HL-60 (cell line): ENCODE measurements at regions not wholly inside any gene's neighbourhood (a gene's known extent, or its start where the extent isn't known, plus 50 kb on each side); places are given as distances from the start of the nearest gene placed in this dataset.
"Not testable (repeated sequence)": the region's sequence is repeated elsewhere in the genome, so short reads cannot be mapped to it uniquely, and the experiment has no call there.

Experiments used
- DNase-seq, 2 experiments: peaks; one replicate each; pipeline ENCODE4 v3.0.0-alpha.2; 2010 to 2020; ENCODE audit warnings: low read depth in 1 of 2, low spot score in 1 of 2
- H3K27ac ChIP-seq: fragments of 250-450 bp; sonication (Bioruptor Pico); replicated peaks from 2 replicates; pipeline ENCODE4 v1.5.1; 2020; ENCODE audit warnings: mild to moderate bottlenecking, moderate library complexity
- H3K27me3 ChIP-seq: fragments of 250-450 bp; sonication (Bioruptor Pico); 2 replicates; pipeline ENCODE4 v1.5.1; 2021; ENCODE audit warnings: mild to moderate bottlenecking, moderate library complexity; ENCODE audit not compliant: insufficient read depth, poor library complexity, severe bottlenecking
- H3K4me3 ChIP-seq: replicated peaks from 2 replicates; pipeline ENCODE4 v1.5.1; 2011; ENCODE audit warnings: mild to moderate bottlenecking, control low read depth, low read length; ENCODE audit not compliant: insufficient read depth
- CTCF ChIP-seq: IDR thresholded peaks from one replicate; pipeline ENCODE4 v1.5.1; 2011; ENCODE audit warnings: low read length, control low read depth, inconsistent platforms; ENCODE audit not compliant: insufficient read depth
- GABPA ChIP-seq: IDR thresholded peaks from 2 replicates; pipeline ENCODE4 v1.6.1; 2012; ENCODE audit warnings: low read depth
- POLR2AphosphoS5 ChIP-seq: IDR thresholded peaks from 2 replicates; pipeline ENCODE4 v1.6.1; 2012; ENCODE audit warnings: low read depth
- REST ChIP-seq: IDR thresholded peaks from 2 replicates; pipeline ENCODE4 v1.6.1; 2012; ENCODE audit warnings: low read depth; ENCODE audit not compliant: insufficient replicate concordance
- SPI1 ChIP-seq: IDR thresholded peaks from 2 replicates; pipeline ENCODE4 v1.6.1; 2012; ENCODE audit warnings: low read depth, mild to moderate bottlenecking, borderline replicate concordance

- Histone ChIP-seq H3K27ac (no peak overlapping the region), H3K4me3 (no peak overlapping the region), H3K27me3 (no peaks in the 10 kb centered on the region)
- no peak for DNase-seq
- no peak for TF ChIP-seq POLR2AphosphoS5
- TF ChIP-seq SPI1: no peak
- TF ChIP-seq CTCF: no peak
- TF ChIP-seq REST: no peak
- TF ChIP-seq GABPA: no peak
These were observed 132.3 kb upstream of the PTPRG start for GRCh38 chr3:61429106-61429505.

GRCh38 chr3:61434901-61435300 lies 126.5 kb upstream of the PTPRG start:
- not testable (repeated sequence) for DNase-seq, H3K4me3 ChIP-seq, H3K27me3 ChIP-seq, H3K27ac ChIP-seq

DNA sequence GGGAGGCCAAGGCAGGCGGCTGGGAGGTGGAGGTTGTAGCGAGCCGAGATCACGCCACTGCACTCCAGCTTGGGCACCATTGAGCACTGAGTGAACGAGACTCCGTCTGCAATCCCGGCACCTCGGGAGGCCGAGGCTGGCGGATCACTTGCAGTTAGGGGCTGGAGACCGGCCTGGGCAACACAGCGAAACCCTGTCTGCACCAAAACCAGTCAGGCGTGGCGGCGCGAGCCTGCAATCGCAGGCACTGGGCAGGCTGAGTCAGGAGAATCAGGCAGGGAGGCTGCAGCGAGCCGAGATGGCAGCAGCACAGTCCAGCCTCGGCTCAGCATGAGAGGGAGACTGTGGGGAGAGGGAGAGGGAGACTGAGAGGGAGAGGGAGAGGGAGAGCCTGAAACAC lies 126.0 kb upstream of the PTPRG start:
- H3K27ac ChIP-seq, DNase-seq, H3K4me3 ChIP-seq, H3K27me3 ChIP-seq: not testable (repeated sequence)

DNA sequence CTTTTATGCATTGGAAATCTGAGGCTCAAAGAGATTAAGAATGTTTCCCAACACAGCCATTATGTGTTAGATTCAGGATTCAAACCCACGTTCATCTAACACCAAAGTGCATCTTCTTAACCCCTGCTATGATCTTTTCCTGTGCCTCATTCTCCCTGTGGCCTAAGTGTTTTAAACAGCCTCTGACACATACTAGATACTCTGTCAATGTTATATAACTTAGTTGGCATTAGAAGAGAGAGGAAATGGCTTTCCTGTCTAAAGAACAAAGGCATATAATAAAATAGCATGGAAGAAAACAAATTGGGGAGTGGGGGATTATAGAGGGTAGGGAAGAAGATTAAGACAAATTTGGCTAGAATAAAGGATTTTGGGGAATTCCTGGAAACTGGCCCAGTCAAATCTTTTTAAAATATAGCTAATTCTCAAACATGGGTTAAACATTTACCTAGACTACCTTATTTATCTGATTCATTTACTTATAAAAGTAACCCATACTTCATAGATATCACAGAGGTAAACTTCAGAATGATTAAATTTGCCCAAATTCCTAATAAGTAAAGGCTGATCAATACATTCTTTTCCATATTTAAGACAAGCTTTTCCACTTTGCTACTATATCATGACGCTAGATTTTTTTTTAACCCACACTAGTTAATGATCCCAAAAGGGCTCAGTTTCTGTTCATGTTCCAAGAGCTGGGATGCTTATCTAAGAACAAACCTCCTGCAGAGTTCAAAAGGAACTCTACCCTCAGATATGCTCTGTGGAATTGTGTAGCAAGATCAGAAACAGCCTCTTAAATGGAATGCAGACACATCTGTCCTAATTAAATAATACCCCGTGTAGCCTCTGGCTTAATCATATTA lies 122.9 kb upstream of the PTPRG start:
- Histone ChIP-seq H3K27me3 (no peaks in the 10 kb centered on the region), H3K27ac (no peak overlapping the region), H3K4me3 (no peak overlapping the region)
- no peak for DNase-seq
- TF ChIP-seq REST (no peak), SPI1 (no peak), POLR2AphosphoS5 (no peak), CTCF (no peak), GABPA (no peak)

DNA sequence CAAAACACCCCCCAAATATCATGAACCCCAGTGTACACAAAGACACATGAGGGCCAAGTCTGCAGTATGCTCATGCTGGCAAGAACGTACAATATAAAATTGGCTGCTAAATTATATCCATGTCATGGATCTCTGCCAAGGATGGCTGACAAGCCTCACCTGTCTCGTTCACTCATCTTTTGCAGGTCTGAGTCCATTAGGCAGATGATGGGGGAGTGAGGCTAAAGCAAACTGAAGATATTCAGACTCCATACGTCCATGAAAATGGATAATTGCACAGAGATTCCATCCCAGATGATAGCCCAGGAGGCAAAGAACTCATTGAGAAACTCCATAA lies 122.3 kb upstream of the PTPRG start:
- Histone ChIP-seq H3K27me3 (no peaks in the 10 kb centered on the region), H3K4me3 (no peak overlapping the region), H3K27ac (no peak overlapping the region)
- TF ChIP-seq REST: no peak
- TF ChIP-seq POLR2AphosphoS5: no peak
- no peak for TF ChIP-seq GABPA
- no peak for TF ChIP-seq CTCF
- TF ChIP-seq SPI1: no peak
- DNase-seq: no peak
